ENCODE measurements at regions not wholly inside any gene's neighbourhood (a gene's known extent, or its start where the extent isn't known, plus 50 kb on each side); places are given as distances from the start of the nearest gene placed in this dataset.

DNA sequence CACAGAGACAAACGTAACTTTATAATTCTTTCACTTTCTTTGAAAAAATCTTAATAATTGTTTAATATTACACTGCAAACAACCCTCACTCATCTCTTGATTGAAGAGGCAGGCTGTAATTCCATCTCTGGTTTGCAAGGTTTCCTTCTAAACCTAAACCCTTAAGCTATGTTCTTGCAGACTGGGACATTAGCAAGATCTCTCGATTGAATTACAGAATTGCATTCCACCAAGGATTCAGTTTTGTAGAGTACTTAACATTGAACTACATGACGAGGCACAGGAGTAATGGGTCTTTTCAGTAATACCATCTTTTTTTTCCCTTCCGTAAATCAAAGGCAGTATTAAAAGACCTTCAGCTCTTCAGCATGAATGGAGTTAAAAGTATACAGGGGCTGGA lies 111.6 kb upstream of the EEF1E1 start:
- DNase-seq = no peak

DNA sequence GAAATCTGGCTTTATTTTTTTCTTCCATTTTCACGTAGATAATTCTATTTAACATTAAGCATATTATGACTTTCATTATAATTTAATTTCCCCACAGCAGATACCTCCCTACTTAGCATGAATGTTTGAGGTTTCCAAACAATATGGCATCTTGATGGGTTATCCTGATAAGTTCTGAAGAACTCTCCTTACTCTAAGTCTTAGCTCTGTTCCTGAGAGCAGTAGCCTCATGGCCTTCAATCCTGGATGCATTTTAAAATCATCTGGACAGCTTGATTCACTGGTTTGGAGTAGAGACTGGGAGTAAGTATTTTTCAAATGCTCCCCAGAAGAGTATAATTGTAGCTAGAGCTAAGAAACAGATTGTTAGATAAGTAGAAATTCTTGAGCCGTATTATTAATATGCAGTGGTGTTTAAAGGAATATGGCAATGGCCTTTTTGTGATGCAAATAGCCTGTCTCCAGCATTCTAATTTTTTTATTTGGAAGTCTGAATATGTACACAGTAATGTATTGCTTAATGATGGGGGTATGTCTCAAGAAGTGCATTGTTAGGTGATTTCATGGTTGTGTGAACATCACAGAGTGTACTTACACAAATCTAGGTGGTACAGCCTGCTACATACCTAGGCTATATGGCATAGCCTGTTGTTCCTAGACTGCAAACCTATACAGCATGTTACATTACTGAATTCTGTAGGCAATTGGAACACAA lies 110.5 kb upstream of the EEF1E1 start:
- DNase-seq = no peak

DNA sequence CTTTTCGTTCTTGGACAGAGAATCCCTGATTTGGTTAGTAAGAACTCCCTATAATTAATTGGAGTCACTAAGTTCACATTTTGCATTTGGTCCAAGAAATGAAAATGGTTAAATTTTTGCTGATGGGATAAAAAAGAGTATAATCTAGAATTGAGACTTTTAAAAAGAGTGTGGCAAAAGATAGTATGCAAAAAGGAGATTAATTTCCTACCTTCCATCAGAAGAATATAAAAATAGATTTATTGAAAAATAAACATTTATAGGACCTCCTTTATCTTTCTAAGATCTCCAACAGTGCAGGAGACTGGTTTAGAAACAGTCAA lies 105.5 kb upstream of the EEF1E1 start:
- no peak for DNase-seq

DNA sequence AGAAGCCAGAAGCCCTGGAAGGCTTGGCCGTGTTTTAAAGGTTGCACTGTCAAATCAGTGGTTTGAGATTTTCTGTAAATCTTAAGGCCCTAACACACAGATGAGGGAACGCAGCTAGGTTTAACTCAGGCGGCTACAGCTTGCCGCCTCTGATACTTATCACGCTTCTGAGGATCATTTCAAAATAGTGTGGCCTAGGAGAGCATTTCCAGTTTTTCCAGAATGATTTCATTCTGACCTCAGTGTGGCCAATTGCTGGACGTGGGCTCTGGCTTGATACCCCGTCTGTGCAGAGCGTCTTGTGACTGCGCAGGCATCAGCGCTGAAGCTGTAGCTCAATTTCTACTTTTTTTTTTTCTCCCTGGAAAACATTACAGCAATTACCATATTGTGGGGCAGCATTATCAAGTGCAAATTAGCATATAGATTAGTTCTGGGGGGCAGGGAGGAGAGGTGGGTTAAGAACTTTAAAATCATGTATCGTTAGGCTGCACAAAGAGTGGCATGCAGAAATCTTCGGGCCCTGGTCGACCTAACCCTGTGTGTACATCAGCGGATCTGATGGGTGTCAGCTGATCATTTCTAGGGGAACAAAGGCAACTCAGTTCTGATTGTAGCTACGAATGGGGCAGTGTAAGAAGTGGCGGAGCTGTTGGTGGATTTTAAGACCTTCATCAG lies 105.0 kb upstream of the EEF1E1 start:
- no peak for DNase-seq

DNA sequence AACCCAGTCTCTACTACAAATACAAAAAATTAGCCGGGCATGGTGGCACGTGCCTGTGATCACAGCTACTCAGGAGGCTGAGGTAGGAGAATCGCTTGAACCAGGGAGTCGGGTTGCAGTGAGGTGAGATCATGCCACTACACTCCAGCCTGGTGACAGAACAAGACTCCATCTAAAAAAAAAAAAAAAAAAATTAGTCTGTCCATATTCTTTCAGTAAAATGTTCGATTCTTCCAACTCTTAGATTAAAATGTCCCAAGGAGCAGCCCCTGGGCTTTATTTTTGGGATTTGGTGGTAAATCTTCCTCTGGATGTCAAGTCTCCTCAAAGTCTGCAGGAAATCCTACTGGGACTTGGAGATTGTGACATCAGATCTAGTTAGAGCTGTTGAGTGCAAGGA lies 101.0 kb upstream of the EEF1E1 start:
- no peak for DNase-seq

DNA sequence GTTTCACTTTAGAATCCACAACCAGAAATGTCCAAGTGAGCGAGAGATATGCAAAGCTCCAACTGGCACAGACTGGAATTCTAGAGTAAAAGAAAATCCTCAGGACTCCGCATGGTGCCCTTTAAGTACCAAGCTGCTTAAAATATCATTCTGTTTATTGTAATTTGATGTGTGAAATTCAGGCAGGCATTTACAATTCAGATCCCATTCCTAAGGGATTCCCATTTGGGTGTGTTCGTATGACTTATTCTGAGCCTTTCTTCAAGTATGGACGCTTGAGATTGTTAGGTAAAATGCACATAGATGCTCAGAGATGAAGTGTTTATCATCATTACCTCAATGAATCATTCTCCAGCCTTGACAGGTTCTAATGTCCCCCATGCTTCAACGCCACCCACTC lies 99.3 kb upstream of the EEF1E1 start:
- no peak for DNase-seq

DNA sequence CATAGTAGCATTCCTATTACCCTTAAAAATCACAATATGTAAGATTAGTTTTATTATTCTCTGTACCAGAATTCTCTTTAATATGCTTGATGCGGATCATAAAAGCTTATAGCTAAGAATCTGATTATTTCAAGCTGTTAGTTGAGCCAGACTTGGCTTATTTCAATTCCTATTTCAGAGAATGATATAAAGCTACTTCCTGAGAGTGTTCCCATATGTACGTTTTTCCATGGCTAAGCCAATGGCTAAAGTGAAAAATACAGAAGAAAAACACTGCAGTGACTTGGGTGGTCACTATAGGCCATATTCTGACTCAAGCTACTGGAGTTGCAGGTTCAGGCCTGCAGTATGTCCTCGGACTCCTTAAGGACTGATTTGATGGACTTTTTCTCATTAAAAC lies 97.9 kb upstream of the EEF1E1 start:
- DNase-seq = no peak

DNA sequence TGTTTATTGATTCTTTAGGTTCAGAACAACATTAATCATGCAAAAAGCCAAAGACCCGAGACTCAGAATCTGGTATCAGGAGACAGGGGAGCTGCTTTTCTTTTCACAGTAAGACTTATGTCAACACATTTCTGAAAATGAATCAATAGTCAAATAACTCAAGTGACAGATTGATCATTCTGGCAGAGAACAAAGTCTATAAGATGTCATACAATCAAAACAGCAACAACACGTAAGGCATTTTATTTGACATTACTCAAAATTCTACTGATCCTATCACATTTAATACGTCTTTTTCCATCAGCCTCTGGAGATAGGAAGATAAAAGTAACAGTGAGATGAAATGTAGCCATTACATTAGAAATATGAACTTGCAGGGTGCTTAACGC lies 93.4 kb upstream of the EEF1E1 start:
- DNase-seq = no peak

DNA sequence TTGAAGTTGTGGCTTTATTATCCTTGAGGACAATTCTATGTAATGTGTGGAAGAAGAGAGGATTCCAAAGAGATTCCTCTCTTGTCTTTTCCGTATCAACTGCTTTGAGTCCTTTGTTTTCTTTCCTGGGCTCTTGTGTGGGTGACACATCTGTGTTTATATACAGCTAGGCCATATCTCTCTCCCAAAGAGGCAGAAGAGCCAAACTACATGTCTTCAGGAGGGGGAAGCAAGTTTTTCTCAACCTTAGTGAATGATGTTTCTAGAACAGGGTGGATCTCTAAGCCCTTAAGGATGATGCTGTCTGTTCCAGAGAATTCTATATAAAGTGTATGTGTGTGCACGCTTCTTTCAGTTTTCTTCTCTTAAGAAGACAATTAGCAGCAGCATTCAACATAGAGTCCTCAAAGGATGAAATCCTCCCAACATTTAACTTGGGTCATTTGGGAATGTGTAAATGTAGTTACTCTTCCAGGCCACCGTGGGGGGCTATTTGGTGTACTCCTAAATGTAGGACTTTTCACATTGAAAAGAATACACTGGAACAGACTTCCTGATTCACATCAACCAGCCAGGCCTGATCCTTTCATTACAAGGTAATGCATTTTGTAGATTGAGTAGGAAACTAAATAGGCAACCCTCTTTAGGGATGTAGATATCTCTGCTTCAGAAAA lies 92.8 kb upstream of the EEF1E1 start:
- DNase-seq = peak in 1 of 2 experiments; percentile 15

DNA sequence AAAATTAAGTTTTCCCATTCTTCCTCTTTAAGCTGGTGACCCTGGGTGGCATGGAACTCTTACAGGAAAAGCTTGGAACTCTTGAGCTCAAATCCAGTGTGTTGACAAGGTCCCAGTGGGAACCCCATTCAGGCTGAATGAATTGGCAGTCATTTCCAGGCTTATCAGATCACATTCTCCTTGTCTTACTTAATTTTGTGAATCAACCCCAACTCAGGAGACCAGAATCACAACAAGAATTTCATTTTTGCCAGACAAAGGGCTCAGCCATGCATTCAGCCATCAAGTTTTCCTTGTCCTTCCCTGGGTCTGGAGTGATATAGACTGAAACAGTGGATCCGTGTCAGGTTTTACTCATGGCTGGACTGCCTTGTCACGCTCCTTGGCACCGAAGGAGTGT lies 92.1 kb upstream of the EEF1E1 start:
- no peak for DNase-seq

DNA sequence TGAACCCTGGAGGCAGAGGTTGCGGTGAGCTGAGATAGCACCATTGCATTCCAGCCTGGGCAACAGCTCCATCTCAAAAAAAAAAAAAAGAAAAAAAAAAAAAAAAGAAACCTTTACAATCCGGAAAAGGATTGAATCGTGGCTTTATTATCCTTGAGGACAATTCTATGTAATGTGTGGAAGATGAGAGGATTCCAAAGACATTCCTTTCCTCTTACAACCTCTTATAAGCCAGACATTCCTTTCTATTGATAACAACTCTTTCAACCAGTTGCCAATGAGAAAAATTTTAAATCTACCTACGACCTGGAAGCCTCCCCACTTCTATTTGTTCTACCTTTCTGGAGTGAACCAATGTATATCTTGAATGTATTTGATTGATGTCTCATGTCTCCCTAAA lies 91.2 kb upstream of the EEF1E1 start:
- DNase-seq = no peak

DNA sequence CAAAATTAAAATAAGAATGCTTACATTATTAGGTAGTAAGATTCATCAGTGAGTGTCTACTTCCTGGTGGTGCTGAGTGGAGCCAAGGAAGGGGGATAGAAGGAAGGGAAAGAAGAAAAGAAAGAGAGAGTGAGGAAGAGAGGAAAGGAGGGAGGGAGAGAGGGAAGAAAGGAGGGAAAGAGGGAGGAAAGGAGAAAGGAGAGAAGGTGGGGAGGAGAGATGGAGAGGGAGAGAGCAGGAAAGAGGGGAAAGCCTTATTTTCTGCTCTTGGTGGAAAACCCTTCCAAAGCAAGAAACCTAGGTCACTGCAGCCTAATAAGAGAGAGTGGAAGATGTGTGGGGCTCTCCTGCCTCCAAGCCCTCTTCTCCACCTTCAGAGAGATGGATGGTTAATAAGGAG lies 90.2 kb upstream of the EEF1E1 start:
- DNase-seq = no peak

DNA sequence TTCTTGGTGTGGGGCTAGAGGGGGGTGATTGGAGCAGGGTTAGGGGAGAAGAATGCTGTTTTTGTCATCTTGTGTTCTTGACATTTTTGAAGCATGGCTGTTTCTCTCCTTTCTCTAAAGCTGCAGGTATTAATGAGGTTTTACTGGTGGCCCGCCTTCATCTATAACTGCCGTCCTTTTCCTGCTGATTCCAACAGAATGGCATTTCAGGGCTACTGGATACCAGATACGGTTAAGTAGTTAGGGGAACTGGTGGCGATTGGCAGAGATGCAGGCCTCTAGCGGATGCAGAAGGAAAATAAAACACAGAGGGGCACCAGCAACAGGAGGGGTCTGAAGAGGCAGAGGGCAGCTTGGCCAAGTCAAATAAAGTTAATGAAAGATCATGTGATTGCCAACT lies 89.7 kb upstream of the EEF1E1 start:
- no peak for DNase-seq

DNA sequence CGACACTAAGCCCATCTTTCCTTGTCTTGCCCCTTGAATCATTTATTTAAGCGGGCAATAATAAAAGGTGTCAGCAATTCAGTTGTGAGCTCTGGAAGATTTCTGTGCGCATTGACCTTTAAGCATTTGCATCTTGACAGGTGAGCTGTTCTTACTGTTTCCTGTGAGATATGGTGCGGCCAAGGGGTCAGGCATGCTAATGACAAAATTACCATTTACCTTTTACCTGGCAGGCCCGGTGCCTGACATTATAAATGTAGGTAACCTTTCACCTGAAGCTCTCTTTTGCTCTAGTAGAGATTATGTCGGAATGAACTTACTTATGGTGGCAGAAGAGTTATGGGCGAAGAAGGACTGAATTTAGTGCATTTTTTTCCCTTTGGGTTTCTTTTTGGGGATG lies 89.3 kb upstream of the EEF1E1 start:
- no peak for DNase-seq

DNA sequence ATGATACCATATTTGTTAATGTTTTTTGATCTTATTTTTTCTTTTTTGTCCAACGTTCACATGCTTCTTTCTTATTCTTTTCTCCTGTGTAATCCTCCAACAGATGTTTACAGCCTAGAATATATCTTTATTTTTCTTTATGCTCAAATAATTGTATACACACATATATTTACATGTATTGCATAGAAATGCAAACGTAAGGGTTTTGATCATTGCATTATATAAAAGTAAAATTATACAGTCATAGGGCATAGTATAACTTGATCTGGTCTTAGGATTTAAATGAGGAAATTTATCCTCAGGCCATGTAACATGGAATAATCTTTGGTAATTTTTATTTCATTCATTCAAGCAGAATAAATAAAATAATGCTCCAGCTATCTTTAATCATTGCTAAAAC lies 84.9 kb upstream of the EEF1E1 start:
- no peak for DNase-seq

DNA sequence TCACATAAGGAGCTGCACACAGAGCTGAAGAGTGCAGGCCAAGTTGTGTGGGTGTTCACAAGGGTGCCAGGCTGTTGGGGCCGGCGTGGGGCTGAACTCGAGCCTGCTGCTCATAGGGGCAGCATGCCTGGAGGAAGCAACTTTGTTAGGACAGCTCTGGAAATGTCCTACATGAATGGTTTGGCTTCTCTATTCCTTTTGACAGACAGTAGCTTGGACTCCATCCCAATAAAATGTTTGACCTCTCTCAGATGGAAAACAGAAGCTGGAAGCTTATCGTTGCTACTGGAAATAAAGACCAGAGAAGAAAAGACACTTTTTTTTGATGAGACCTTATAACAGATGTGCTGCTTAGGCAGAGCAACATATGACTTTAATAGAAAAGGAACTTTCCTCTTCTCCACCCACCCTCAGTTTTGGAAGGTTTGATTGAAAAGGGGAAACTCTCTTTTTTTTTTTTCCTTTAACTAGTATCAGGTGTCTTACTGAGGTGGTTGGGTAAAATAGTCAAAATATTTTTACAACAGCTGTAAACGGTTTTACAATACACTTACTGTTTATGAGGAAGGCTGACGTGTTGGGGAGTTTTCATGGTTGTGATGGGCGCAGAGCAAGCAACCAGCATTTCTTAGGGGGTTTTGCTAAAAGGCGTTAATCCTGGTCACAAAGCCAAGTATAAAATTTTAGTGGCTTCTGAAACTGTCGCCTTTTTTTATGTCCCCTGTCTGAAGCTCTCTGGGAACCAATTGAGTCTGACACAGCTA lies 80.7 kb upstream of the EEF1E1 start:
- DNase-seq = peak; percentile 47 to 73

DNA sequence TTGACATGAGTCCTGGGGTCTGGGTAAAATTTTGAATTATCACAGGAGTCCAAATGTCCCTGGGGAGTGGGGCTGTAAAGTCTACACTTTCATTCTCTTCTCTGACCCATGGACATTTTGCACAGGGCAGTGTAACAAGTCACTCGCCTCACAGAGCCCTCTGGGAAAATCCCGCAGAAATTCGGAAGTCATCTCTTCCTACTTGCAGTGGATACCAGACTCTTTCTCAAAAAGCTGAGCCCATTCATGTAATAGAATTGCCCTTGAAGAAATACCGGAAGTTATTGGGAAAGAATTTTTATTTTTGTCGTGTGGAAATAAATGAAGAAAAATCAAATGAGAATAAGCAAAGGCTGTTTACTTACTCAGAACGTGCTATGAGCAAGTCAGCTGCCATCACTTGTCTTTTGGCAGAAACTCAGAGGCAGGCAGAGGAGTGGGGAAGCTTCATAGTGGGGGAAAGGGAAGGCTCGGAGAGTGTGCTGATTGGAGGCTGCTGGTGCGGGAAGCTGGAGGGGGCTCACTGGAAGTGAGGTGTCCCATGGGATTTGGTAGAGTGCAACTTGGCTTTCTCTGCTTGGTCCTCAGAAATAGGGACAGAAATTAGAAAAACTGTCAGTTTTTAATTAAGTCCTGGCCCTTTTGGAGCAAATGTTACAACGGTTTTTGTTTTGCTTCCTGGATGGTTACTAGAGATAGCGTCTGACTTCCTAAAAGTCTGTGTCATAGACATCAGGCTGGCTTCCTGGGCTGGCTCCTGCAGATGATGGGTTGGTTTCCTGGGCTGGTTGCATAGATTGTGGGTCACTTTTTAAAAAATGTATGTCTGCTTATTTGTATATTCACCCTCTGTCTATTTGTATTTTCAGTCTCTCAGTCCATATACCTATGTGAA lies 79.8 kb upstream of the EEF1E1 start:
- DNase-seq = peak; percentile 78 to 79

DNA sequence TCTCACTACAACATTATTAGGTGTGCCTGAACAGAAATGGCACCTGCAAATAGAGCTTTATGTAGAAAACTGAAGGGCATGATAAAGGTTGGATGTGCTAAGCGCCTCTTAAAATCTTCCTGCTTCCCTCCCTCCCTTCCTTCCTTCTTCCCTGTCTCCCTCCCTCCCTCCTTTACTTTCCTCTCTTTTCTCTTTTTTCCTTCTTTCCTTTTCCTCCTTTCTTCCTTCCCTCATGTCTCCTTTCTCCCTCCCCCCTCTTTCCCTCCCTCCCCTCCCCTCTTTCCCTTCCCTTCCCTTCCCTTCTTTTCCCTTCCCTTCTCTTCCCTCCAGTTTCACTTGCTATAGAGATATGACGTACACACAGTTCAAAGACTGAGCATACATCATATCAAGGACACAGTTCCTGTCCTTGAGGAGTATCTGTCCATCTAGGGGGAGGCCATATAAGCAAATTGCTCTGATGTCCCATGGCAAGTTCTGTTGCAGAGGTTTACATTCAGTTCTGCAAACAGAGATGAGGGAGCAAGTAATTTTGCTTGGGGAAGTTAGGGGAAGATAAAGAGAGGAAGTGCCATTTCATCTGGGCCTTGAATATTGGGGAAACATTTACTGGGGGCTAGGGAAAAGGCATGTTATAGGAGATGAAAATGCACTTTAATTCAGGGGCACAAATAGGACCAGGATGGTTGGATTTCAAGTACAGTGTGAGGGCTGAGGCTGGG lies 79.0 kb upstream of the EEF1E1 start:
- DNase-seq = peak; percentile 9 to 34

DNA sequence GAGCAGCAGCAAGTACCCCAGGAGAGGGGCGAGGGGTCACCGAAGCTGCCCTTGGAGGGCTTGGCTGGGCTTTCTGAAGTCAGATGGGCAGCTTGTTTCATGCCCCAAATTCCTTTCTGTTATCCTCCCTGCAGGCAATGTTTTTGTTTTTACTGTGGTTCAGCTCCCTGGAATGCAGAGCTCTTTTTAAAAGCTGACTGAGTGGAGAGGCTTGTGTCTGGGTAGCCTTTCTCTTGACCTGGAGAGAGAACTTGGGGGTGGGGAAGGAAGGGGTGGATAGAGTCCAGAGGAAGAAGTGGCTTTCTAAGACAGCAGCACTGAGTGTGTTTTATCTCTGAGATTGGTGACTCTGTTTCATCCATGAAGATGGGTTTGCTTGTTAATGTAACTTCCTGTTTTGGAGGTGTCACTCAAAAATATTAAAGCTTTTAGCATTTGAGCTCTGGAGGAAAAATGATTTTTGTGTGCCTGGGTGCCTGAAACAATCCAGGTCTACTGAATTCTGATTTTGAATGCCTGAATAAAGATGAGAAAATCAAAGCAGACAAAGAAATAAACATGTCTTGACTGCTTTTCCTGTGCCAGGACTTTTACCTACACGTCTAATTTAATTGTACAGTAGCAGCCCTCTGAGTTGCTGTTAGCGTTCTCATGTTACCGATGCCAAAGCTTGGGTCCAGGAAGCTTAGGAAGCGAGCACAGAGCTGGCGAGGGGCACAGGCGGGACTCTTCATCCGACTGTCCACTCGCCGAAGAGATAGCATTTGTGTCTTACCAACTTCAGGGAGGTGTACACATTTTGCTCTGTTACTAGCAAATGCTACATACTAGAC lies 78.2 kb upstream of the EEF1E1 start:
- DNase-seq = peak; percentile 7 to 13

DNA sequence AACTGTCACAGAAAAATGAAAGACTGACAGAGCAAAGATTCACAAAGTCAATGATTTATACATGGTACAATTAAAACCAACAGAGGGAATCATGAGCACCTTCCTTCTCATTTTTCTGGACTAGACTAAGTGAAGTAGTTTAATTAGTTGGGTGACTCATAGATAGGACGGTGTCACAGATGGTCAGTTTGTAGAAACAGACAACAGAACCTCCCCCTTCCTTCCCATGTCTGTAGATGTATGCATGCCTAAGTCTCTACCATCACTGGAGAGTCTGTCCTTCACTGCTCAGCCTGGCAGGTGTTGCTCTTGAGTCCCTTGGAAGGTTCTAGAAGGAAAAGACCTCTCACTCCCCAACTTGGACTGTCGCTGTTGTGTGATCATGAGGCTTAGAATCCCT lies 75.4 kb upstream of the EEF1E1 start:
- DNase-seq = no peak

All from Kasumi-1 (cell line).